ENCODE measurements at regions not wholly inside any gene's neighbourhood (a gene's known extent, or its start where the extent isn't known, plus 50 kb on each side); places are given as distances from the start of the nearest gene placed in this dataset.

DNA sequence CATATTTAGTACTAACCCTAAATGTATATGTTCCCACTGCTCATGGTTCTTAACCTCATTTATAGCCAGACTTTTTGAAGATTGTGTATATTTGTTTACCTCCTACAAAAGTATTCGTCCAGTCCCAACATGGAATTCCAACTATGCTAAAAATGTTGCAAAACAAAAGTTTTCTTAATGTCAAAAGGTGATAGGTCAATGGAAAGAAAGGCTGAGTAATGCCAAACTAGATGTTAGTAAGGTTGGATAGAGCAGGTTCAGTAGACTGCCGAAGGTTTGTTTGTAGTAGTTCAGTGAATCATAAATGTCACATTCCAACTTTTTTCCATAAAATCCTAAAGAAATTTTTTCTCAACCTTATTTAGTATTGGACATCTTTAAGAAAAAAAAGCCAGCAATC lies 874.5 kb downstream of the FLRT2 start:
- TF ChIP-seq, protein P1, sequence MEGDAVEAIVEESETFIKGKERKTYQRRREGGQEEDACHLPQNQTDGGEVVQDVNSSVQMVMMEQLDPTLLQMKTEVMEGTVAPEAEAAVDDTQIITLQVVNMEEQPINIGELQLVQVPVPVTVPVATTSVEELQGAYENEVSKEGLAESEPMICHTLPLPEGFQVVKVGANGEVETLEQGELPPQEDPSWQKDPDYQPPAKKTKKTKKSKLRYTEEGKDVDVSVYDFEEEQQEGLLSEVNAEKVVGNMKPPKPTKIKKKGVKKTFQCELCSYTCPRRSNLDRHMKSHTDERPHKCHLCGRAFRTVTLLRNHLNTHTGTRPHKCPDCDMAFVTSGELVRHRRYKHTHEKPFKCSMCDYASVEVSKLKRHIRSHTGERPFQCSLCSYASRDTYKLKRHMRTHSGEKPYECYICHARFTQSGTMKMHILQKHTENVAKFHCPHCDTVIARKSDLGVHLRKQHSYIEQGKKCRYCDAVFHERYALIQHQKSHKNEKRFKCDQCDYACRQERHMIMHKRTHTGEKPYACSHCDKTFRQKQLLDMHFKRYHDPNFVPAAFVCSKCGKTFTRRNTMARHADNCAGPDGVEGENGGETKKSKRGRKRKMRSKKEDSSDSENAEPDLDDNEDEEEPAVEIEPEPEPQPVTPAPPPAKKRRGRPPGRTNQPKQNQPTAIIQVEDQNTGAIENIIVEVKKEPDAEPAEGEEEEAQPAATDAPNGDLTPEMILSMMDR (CRISPR knock-in tag; IDR thresholded peaks at IDR 0.05) = no peak
- TF ChIP-seq, protein P2, sequence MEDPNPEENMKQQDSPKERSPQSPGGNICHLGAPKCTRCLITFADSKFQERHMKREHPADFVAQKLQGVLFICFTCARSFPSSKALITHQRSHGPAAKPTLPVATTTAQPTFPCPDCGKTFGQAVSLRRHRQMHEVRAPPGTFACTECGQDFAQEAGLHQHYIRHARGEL (CRISPR knock-in tag; IDR thresholded peaks at IDR 0.05) = no peak
- TF ChIP-seq, protein P3, sequence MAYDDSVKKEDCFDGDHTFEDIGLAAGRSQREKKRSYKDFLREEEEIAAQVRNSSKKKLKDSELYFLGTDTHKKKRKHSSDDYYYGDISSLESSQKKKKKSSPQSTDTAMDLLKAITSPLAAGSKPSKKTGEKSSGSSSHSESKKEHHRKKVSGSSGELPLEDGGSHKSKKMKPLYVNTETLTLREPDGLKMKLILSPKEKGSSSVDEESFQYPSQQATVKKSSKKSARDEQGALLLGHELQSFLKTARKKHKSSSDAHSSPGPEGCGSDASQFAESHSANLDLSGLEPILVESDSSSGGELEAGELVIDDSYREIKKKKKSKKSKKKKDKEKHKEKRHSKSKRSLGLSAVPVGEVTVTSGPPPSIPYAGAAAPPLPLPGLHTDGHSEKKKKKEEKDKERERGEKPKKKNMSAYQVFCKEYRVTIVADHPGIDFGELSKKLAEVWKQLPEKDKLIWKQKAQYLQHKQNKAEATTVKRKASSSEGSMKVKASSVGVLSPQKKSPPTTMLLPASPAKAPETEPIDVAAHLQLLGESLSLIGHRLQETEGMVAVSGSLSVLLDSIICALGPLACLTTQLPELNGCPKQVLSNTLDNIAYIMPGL (CRISPR knock-in tag; IDR thresholded peaks at IDR 0.05; ENCODE audit: borderline replicate concordance in 1 of 2, low read depth in 1 of 2) = no peak
- TF ChIP-seq POLR2AphosphoS2 (IDR thresholded peaks at IDR 0.05; ENCODE audit: low read depth, low read length) (no peak), SMC3 (IDR thresholded peaks at IDR 0.05; ENCODE audit: low read length) (no peak), NR2F6 (IDR thresholded peaks at IDR 0.05) (no peak), NR2F6 (CRISPR knock-in tag; IDR thresholded peaks at IDR 0.05) (peak; percentile 26; the same call in 1 of the 2 replicates), GZF1 (CRISPR knock-in tag; IDR thresholded peaks at IDR 0.05) (no peak), ZZZ3 (CRISPR knock-in tag; IDR thresholded peaks at IDR 0.05; ENCODE audit: borderline replicate concordance) (no peak), SRF (IDR thresholded peaks at IDR 0.05; ENCODE audit: low read depth, low read length) (no peak), ZNF501 (CRISPR knock-in tag; IDR thresholded peaks at IDR 0.05) (no peak)
